ENCODE measurements at regions not wholly inside any gene's neighbourhood (a gene's known extent, or its start where the extent isn't known, plus 50 kb on each side); places are given as distances from the start of the nearest gene placed in this dataset.

DNA sequence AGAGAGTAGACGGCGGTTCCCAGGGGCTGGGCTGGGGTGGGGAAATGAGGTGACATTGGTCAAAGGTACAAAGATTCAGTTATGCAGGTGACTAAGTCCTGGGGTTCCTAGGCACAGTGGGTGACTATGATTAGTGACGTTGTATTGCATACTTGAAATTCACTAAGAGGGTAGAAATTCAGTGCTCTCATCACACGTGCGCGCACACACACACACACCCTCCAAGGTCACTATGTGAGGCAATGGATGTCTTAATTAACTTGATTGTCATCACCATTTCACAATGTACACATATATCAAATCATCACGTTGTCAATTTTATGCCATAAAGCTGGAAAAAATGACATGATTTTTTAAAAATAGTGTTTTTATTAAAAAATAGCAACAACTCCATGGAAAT is 92.9 kb upstream of the ALKAL2 start:
- H3K9me3 ChIP-seq (ENCODE audit: control insufficient read depth, insufficient read depth, low read depth, low read length), result no peaks in the 10 kb centered on the region
- TF ChIP-seq EZH2 (IDR thresholded peaks at IDR 0.05; ENCODE audit: low read length, missing control alignments), result no peak
- TF ChIP-seq, protein P1, sequence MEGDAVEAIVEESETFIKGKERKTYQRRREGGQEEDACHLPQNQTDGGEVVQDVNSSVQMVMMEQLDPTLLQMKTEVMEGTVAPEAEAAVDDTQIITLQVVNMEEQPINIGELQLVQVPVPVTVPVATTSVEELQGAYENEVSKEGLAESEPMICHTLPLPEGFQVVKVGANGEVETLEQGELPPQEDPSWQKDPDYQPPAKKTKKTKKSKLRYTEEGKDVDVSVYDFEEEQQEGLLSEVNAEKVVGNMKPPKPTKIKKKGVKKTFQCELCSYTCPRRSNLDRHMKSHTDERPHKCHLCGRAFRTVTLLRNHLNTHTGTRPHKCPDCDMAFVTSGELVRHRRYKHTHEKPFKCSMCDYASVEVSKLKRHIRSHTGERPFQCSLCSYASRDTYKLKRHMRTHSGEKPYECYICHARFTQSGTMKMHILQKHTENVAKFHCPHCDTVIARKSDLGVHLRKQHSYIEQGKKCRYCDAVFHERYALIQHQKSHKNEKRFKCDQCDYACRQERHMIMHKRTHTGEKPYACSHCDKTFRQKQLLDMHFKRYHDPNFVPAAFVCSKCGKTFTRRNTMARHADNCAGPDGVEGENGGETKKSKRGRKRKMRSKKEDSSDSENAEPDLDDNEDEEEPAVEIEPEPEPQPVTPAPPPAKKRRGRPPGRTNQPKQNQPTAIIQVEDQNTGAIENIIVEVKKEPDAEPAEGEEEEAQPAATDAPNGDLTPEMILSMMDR (conservative IDR thresholded peaks at IDR 0.05 in 1 of 2, IDR thresholded peaks at IDR 0.05 in 1 of 2; ENCODE audit: low read depth in 1 of 2, low read length in 2 of 2), result no peak
- H3K27me3 ChIP-seq (ENCODE audit: control insufficient read depth, insufficient read depth, low read length), result no peaks in the 10 kb centered on the region
- H3K9ac ChIP-seq (ENCODE audit: insufficient read depth, low read length), result no peak overlapping the region
- no peaks in the 10 kb centered on the region for H3K79me2 ChIP-seq (ENCODE audit: control insufficient read depth, insufficient read depth, low read length)
- no peaks in the 10 kb centered on the region for H4K20me1 ChIP-seq (ENCODE audit: control insufficient read depth, extremely low read depth, insufficient read depth, low read length)
- no peak overlapping the region for H2AFZ ChIP-seq (ENCODE audit: low read length)
- no peak overlapping the region for H3K4me3 ChIP-seq (replicated peaks in 1 of 4; ENCODE audit: control extremely low read depth in 1 of 4, insufficient read depth in 1 of 4, low read depth in 3 of 4, low read length in 4 of 4)
- no peak overlapping the region for H3K4me2 ChIP-seq (ENCODE audit: extremely low read depth, insufficient read depth, low read length)
- no peaks in the 10 kb centered on the region for H3K4me1 ChIP-seq (ENCODE audit: control insufficient read depth, extremely low read depth, insufficient read depth, low read length)
- H3K27ac ChIP-seq (ENCODE audit: insufficient read depth, low read length), result no peak overlapping the region
- DNase-seq (ENCODE audit: low read depth in 2 of 2), result no peak
- no peaks in the 10 kb centered on the region for H3K36me3 ChIP-seq (ENCODE audit: control insufficient read depth, insufficient read depth, low read length)

GRCh38 chr2:380221-380620 is 92.3 kb upstream of the ALKAL2 start:
- no peak for DNase-seq (ENCODE audit: low read depth in 2 of 2)
- H3K36me3 ChIP-seq (ENCODE audit: control insufficient read depth, insufficient read depth, low read length), result no peaks in the 10 kb centered on the region
- no peaks in the 10 kb centered on the region for H3K27me3 ChIP-seq (ENCODE audit: control insufficient read depth, insufficient read depth, low read length)
- H4K20me1 ChIP-seq (ENCODE audit: control insufficient read depth, extremely low read depth, insufficient read depth, low read length), result no peaks in the 10 kb centered on the region
- TF ChIP-seq, protein P1 (conservative IDR thresholded peaks at IDR 0.05 in 1 of 2, IDR thresholded peaks at IDR 0.05 in 1 of 2; ENCODE audit: low read depth in 1 of 2, low read length in 2 of 2), result no peak
- TF ChIP-seq EZH2 (IDR thresholded peaks at IDR 0.05; ENCODE audit: low read length, missing control alignments), result no peak
- H3K4me3 ChIP-seq (replicated peaks in 1 of 4; ENCODE audit: control extremely low read depth in 1 of 4, insufficient read depth in 1 of 4, low read depth in 3 of 4, low read length in 4 of 4), result no peak overlapping the region
- H3K4me1 ChIP-seq (ENCODE audit: control insufficient read depth, extremely low read depth, insufficient read depth, low read length), result no peaks in the 10 kb centered on the region
- no peak overlapping the region for H3K4me2 ChIP-seq (ENCODE audit: extremely low read depth, insufficient read depth, low read length)
- no peak overlapping the region for H3K27ac ChIP-seq (ENCODE audit: insufficient read depth, low read length)
- no peaks in the 10 kb centered on the region for H3K9me3 ChIP-seq (ENCODE audit: control insufficient read depth, insufficient read depth, low read depth, low read length)
- no peaks in the 10 kb centered on the region for H3K79me2 ChIP-seq (ENCODE audit: control insufficient read depth, insufficient read depth, low read length)
- H3K9ac ChIP-seq (ENCODE audit: insufficient read depth, low read length), result no peak overlapping the region
- H2AFZ ChIP-seq (ENCODE audit: low read length), result no peak overlapping the region

- H3K9ac ChIP-seq (ENCODE audit: insufficient read depth, low read length), result no peak overlapping the region
- no peaks in the 10 kb centered on the region for H4K20me1 ChIP-seq (ENCODE audit: control insufficient read depth, extremely low read depth, insufficient read depth, low read length)
- H3K4me2 ChIP-seq (ENCODE audit: extremely low read depth, insufficient read depth, low read length), result no peak overlapping the region
- H3K27me3 ChIP-seq (ENCODE audit: control insufficient read depth, insufficient read depth, low read length), result no peaks in the 10 kb centered on the region
- H3K27ac ChIP-seq (ENCODE audit: insufficient read depth, low read length), result no peak overlapping the region
- H3K9me3 ChIP-seq (ENCODE audit: control insufficient read depth, insufficient read depth, low read depth, low read length), result no peaks in the 10 kb centered on the region
- H2AFZ ChIP-seq (ENCODE audit: low read length), result no peak overlapping the region
- no peaks in the 10 kb centered on the region for H3K36me3 ChIP-seq (ENCODE audit: control insufficient read depth, insufficient read depth, low read length)
- no peak overlapping the region for H3K4me3 ChIP-seq (replicated peaks in 1 of 4; ENCODE audit: control extremely low read depth in 1 of 4, insufficient read depth in 1 of 4, low read depth in 3 of 4, low read length in 4 of 4)
- no peaks in the 10 kb centered on the region for H3K79me2 ChIP-seq (ENCODE audit: control insufficient read depth, insufficient read depth, low read length)
- no peak for DNase-seq (ENCODE audit: low read depth in 2 of 2)
- TF ChIP-seq, protein P1 (conservative IDR thresholded peaks at IDR 0.05 in 1 of 2, IDR thresholded peaks at IDR 0.05 in 1 of 2; ENCODE audit: low read depth in 1 of 2, low read length in 2 of 2), result no peak
- no peak for TF ChIP-seq EZH2 (IDR thresholded peaks at IDR 0.05; ENCODE audit: low read length, missing control alignments)
- H3K4me1 ChIP-seq (ENCODE audit: control insufficient read depth, extremely low read depth, insufficient read depth, low read length), result no peaks in the 10 kb centered on the region
Observed at GRCh38 chr2:379778-380177, 91.9 kb upstream of the ALKAL2 start.
